ENCODE measurements at regions not wholly inside any gene's neighbourhood (a gene's known extent, or its start where the extent isn't known, plus 50 kb on each side); places are given as distances from the start of the nearest gene placed in this dataset.

DNA sequence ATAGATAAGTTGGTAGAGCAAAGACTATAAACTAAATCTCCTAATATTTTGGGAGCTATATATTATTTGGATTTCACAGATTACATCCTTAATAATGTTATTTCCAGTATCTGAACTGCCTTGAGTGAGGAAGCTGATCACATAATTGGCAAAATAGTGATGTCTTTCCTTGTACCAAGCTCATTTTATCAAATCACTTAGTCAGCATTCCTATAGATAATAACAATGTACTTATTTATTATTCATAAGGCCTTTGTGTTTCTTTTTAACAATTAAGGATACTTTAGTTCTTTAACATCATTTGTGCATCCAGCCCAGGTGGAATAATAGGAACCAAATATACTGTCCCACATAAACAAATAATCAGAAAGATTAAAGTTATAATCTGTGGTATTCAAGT, 1093.6 kb downstream of the PCDH18 start:
- TF ChIP-seq, protein P1, sequence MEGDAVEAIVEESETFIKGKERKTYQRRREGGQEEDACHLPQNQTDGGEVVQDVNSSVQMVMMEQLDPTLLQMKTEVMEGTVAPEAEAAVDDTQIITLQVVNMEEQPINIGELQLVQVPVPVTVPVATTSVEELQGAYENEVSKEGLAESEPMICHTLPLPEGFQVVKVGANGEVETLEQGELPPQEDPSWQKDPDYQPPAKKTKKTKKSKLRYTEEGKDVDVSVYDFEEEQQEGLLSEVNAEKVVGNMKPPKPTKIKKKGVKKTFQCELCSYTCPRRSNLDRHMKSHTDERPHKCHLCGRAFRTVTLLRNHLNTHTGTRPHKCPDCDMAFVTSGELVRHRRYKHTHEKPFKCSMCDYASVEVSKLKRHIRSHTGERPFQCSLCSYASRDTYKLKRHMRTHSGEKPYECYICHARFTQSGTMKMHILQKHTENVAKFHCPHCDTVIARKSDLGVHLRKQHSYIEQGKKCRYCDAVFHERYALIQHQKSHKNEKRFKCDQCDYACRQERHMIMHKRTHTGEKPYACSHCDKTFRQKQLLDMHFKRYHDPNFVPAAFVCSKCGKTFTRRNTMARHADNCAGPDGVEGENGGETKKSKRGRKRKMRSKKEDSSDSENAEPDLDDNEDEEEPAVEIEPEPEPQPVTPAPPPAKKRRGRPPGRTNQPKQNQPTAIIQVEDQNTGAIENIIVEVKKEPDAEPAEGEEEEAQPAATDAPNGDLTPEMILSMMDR (IDR thresholded peaks at IDR 0.05) = no peak
- TF ChIP-seq EZH2 (IDR thresholded peaks at IDR 0.05) = no peak
